ENCODE measurements at regions not wholly inside any gene's neighbourhood (a gene's known extent, or its start where the extent isn't known, plus 50 kb on each side); places are given as distances from the start of the nearest gene placed in this dataset.

- TF ChIP-seq NFIC (IDR thresholded peaks at IDR 0.05) (peak; percentile 55; the same call in 1 of the 2 replicates), USF1 (IDR thresholded peaks at IDR 0.05) (no peak), RAD21 (IDR thresholded peaks at IDR 0.05; ENCODE audit: low read depth) (no peak)
Measured at GRCh38 chr7:39838326-39838725, 111.7 kb upstream of the CDK13 start.

GRCh38 chr7:39845006-39845405 lies 105.0 kb upstream of the CDK13 start:
- TF ChIP-seq ZBTB7A (IDR thresholded peaks at IDR 0.05; ENCODE audit: low read depth) (no peak), USF1 (IDR thresholded peaks at IDR 0.05) (no peak), FOXM1 (IDR thresholded peaks at IDR 0.05; ENCODE audit: borderline replicate concordance, low read depth) (no peak), TCF12 (IDR thresholded peaks at IDR 0.05; ENCODE audit: low read depth) (no peak), REST (IDR thresholded peaks at IDR 0.05; ENCODE audit: low read depth) (no peak), TAF1 (IDR thresholded peaks at IDR 0.05; ENCODE audit: low read depth) (no peak), YY1 (IDR thresholded peaks at IDR 0.05; ENCODE audit: low read depth) (no peak), CREB1 (IDR thresholded peaks at IDR 0.05; ENCODE audit: low read depth) (no peak), MAX (IDR thresholded peaks at IDR 0.05) (no peak), TEAD4 (IDR thresholded peaks at IDR 0.05) (no peak), NFIC (IDR thresholded peaks at IDR 0.05) (no peak)

GRCh38 chr7:39847227-39847626 lies 102.8 kb upstream of the CDK13 start:
- TF ChIP-seq EP300 (IDR thresholded peaks at IDR 0.05; ENCODE audit: borderline replicate concordance), result no peak
- no peak for TF ChIP-seq CEBPB (IDR thresholded peaks at IDR 0.05)
- no peak for TF ChIP-seq CREB1 (IDR thresholded peaks at IDR 0.05; ENCODE audit: low read depth)
- no peak for TF ChIP-seq USF1 (IDR thresholded peaks at IDR 0.05)
- no peak for TF ChIP-seq MAX (IDR thresholded peaks at IDR 0.05)
- no peak for TF ChIP-seq YY1 (IDR thresholded peaks at IDR 0.05; ENCODE audit: low read depth)
- TF ChIP-seq NFIC (IDR thresholded peaks at IDR 0.05), result no peak
- TF ChIP-seq REST (IDR thresholded peaks at IDR 0.05; ENCODE audit: low read depth), result no peak
- no peak for TF ChIP-seq FOXM1 (IDR thresholded peaks at IDR 0.05; ENCODE audit: borderline replicate concordance, low read depth)
- no peak for TF ChIP-seq ZBTB7A (IDR thresholded peaks at IDR 0.05; ENCODE audit: low read depth)
- TF ChIP-seq TEAD4 (IDR thresholded peaks at IDR 0.05), result no peak
- TF ChIP-seq EGR1 (IDR thresholded peaks at IDR 0.05), result no peak
- no peak for TF ChIP-seq RAD21 (IDR thresholded peaks at IDR 0.05; ENCODE audit: low read depth)
- TF ChIP-seq TCF12 (IDR thresholded peaks at IDR 0.05; ENCODE audit: low read depth), result no peak
- TF ChIP-seq TAF1 (IDR thresholded peaks at IDR 0.05; ENCODE audit: low read depth), result no peak

- no peak for TF ChIP-seq CREB1 (IDR thresholded peaks at IDR 0.05; ENCODE audit: low read depth)
- no peak for TF ChIP-seq USF1 (IDR thresholded peaks at IDR 0.05)
- no peak for TF ChIP-seq EGR1 (IDR thresholded peaks at IDR 0.05)
- no peak for TF ChIP-seq RAD21 (IDR thresholded peaks at IDR 0.05; ENCODE audit: low read depth)
- no peak for TF ChIP-seq TEAD4 (IDR thresholded peaks at IDR 0.05)
- no peak for TF ChIP-seq FOXM1 (IDR thresholded peaks at IDR 0.05; ENCODE audit: borderline replicate concordance, low read depth)
- TF ChIP-seq CEBPB (IDR thresholded peaks at IDR 0.05), result no peak
- TF ChIP-seq EP300 (IDR thresholded peaks at IDR 0.05; ENCODE audit: borderline replicate concordance), result no peak
- no peak for TF ChIP-seq YY1 (IDR thresholded peaks at IDR 0.05; ENCODE audit: low read depth)
- TF ChIP-seq REST (IDR thresholded peaks at IDR 0.05; ENCODE audit: low read depth), result no peak
- no peak for TF ChIP-seq NFIC (IDR thresholded peaks at IDR 0.05)
Measured at GRCh38 chr7:39851466-39852045, 98.5 kb upstream of the CDK13 start.
